Liver (tissue), 8 donors: ENCODE measurements at regions not wholly inside any gene's neighbourhood (a gene's known extent, or its start where the extent isn't known, plus 50 kb on each side); places are given as distances from the start of the nearest gene placed in this dataset.

Experiments used
- DNase-seq: peaks from one replicate; pipeline ENCODE4 v3.0.0-alpha.2; 2017; ENCODE audit warnings: low spot score
- H3K27ac ChIP-seq, 2 donors: one replicate each; pipeline ENCODE4 v1.7.0; 2013; ENCODE audit warnings: inconsistent platforms in 2 of 2, low read length in 2 of 2, control low read depth in 1 of 2, low read depth in 1 of 2, mild to moderate bottlenecking in 1 of 2
- H3K27me3 ChIP-seq, 4 donors: one replicate each; pipeline versions ENCODE4 v1.6.1 to v1.7.0; 2013; ENCODE audit warnings: low read length in 3 of 4, inconsistent platforms in 1 of 4, mild to moderate bottlenecking in 1 of 4, moderate library complexity in 1 of 4; ENCODE audit not compliant: control insufficient read depth in 4 of 4, insufficient read depth in 4 of 4
- H3K36me3 ChIP-seq, 4 donors: one replicate each; pipeline versions ENCODE4 v1.6.1 to v1.7.0; 2013; ENCODE audit warnings: low read length in 3 of 4, mild to moderate bottlenecking in 3 of 4, low read depth in 1 of 4, moderate library complexity in 1 of 4; ENCODE audit not compliant: control insufficient read depth in 4 of 4, insufficient read depth in 3 of 4
- H3K4me1 ChIP-seq, 4 donors: one replicate each; pipeline versions ENCODE4 v1.6.1 to v1.7.0; 2013; ENCODE audit warnings: low read length in 3 of 4, mild to moderate bottlenecking in 3 of 4, moderate library complexity in 1 of 4; ENCODE audit not compliant: control insufficient read depth in 4 of 4, insufficient read depth in 4 of 4
- H3K4me3 ChIP-seq, 3 donors: one replicate each; pipeline versions ENCODE4 v1.6.1 to v1.7.0; 2013; ENCODE audit warnings: low read length in 3 of 3, control low read depth in 1 of 3, low read depth in 1 of 3, mild to moderate bottlenecking in 1 of 3
- H3K9ac ChIP-seq, 2 donors: one replicate each; pipeline ENCODE4 v1.7.0; 2013; ENCODE audit warnings: low read length in 2 of 2, mild to moderate bottlenecking in 2 of 2, moderate library complexity in 2 of 2, control low read depth in 1 of 2, low read depth in 1 of 2
- H3K9me3 ChIP-seq, 4 donors: one replicate each; pipeline versions ENCODE4 v1.6.1 to v1.7.0; 2013; ENCODE audit warnings: low read length in 3 of 4; ENCODE audit not compliant: control insufficient read depth in 4 of 4
- CTCF ChIP-seq: fragments of 150-350 bp; IDR thresholded peaks from 2 replicates; pipeline ENCODE4 v1.5.1; 2017; ENCODE audit warnings: improper control_type of control experiment, low read depth, low read length; ENCODE audit not compliant: missing input control
- EGR1 ChIP-seq, 2 donors: IDR thresholded peaks; 2 replicates each; pipeline ENCODE4 v1.6.1; 2016 to 2018; ENCODE audit warnings: antibody characterized with exemption in 2 of 2, low read depth in 2 of 2
- FOXA1 ChIP-seq: IDR thresholded peaks from 2 replicates; pipeline ENCODE4 v1.6.1; 2016; ENCODE audit warnings: antibody characterized with exemption
- FOXA2 ChIP-seq: IDR thresholded peaks from 2 replicates; pipeline ENCODE4 v1.6.1; 2016; ENCODE audit warnings: antibody characterized with exemption
- GABPA ChIP-seq, 2 donors: IDR thresholded peaks in 1 of 2; conservative IDR thresholded peaks in 1 of 2; 2 replicates each; pipeline ENCODE4 v1.6.1; 2016; ENCODE audit warnings: antibody characterized with exemption in 2 of 2, mild to moderate bottlenecking in 1 of 2, moderate library complexity in 1 of 2
- HNF4G ChIP-seq: IDR thresholded peaks from 2 replicates; pipeline ENCODE4 v1.6.1; 2016; ENCODE audit warnings: antibody characterized with exemption
- JUND ChIP-seq, 2 donors: IDR thresholded peaks; 2 replicates each; pipeline ENCODE4 v1.6.1; 2016; ENCODE audit warnings: antibody characterized with exemption in 2 of 2
- MAX ChIP-seq: IDR thresholded peaks from 2 replicates; pipeline ENCODE4 v1.6.1; 2016; ENCODE audit warnings: antibody characterized with exemption
- NR2F2 ChIP-seq: IDR thresholded peaks from 2 replicates; pipeline ENCODE4 v1.6.1; 2016; ENCODE audit warnings: antibody characterized with exemption
- RAD21 ChIP-seq, 2 donors: IDR thresholded peaks; 2 replicates each; pipeline ENCODE4 v1.6.1; 2016; ENCODE audit warnings: antibody characterized with exemption in 2 of 2, mild to moderate bottlenecking in 2 of 2
- REST ChIP-seq: IDR thresholded peaks from 2 replicates; pipeline ENCODE4 v1.6.1; 2016; ENCODE audit warnings: antibody characterized with exemption, mild to moderate bottlenecking
- RXRA ChIP-seq, 2 donors: IDR thresholded peaks; 2 replicates each; pipeline ENCODE4 v1.6.1; 2017 to 2018; ENCODE audit warnings: antibody characterized with exemption in 2 of 2, mild to moderate bottlenecking in 1 of 2
- SP1 ChIP-seq: IDR thresholded peaks from 2 replicates; pipeline ENCODE4 v1.6.1; 2018; ENCODE audit warnings: antibody characterized with exemption, mild to moderate bottlenecking
- TAF1 ChIP-seq: conservative IDR thresholded peaks from 2 replicates; pipeline ENCODE4 v1.6.1; 2016; ENCODE audit warnings: antibody characterized with exemption, mild to moderate bottlenecking
- YY1 ChIP-seq: IDR thresholded peaks from 2 replicates; pipeline ENCODE4 v1.6.1; 2016; ENCODE audit warnings: antibody characterized with exemption, mild to moderate bottlenecking
- WGBS: extraction: QIAGEN DNeasy Blood & Tissue Kit; methylation state at CpG from one replicate; pipeline ENCODE4 v1.1.7; 2013; 5-methylcytosine and 5-hydroxymethylcytosine counted together
- donor health status: healthy.
- donor health status: healthy.
- donor health status: healthy.
- donor health status: healthy.
- donor health status: healthy.

- TF ChIP-seq REST (no peak), SP1 (no peak), FOXA2 (no peak), EGR1 (IDR thresholded peaks at IDR 0.05; ENCODE audit: low read depth in 2 of 2) (no peak), RXRA (IDR thresholded peaks at IDR 0.05) (no peak), RAD21 (IDR thresholded peaks at IDR 0.05) (no peak), GABPA (IDR thresholded peaks at IDR 0.05 in 1 of 2, conservative IDR thresholded peaks at IDR 0.05 in 1 of 2) (no peak), TAF1 (no peak)
Measured at GRCh38 chr10:44437840-44438511, 53.1 kb upstream of the CXCL12 start (continued).

- H3K4me1 ChIP-seq: no peaks in the 10 kb centered on the region
- DNase-seq: peak; percentile 24
- H3K9me3 ChIP-seq: no peaks in the 10 kb centered on the region
- H3K9ac ChIP-seq: no peak overlapping the region
- peak overlapping the region in 1 of 2 donors; percentile 46 for H3K27ac ChIP-seq
- WGBS: 78% methylated on average over 8 of the region's 8 CpGs
- H3K4me3 ChIP-seq: no peak overlapping the region
- no peaks in the 10 kb centered on the region for H3K27me3 ChIP-seq
- H3K36me3 ChIP-seq: no peaks in the 10 kb centered on the region
- TF ChIP-seq NR2F2 (no peak), FOXA1 (no peak), REST (no peak), FOXA2 (no peak), RXRA (IDR thresholded peaks at IDR 0.05) (no peak), SP1 (no peak), JUND (IDR thresholded peaks at IDR 0.05) (no peak), GABPA (IDR thresholded peaks at IDR 0.05 in 1 of 2, conservative IDR thresholded peaks at IDR 0.05 in 1 of 2) (no peak), RAD21 (IDR thresholded peaks at IDR 0.05) (no peak), YY1 (no peak), MAX (no peak), HNF4G (no peak), CTCF (no peak)
Measured at GRCh38 chr10:44439239-44439957, 54.5 kb upstream of the CXCL12 start.
